ENCODE measurements at regions not wholly inside any gene's neighbourhood (a gene's known extent, or its start where the extent isn't known, plus 50 kb on each side); places are given as distances from the start of the nearest gene placed in this dataset.
"Not testable (repeated sequence)": the region's sequence is repeated elsewhere in the genome, so short reads cannot be mapped to it uniquely, and the experiment has no call there.

- DNase-seq (ENCODE audit: low read depth in 2 of 2) = not testable (repeated sequence)
Observed at GRCh38 chr5:96103829-96104228, 142.2 kb upstream of the ELL2 start.

GRCh38 chr5:96101358-96102089, 139.9 kb upstream of the ELL2 start:
- DNase-seq (ENCODE audit: low read depth in 2 of 2) = no peak

GRCh38 chr5:96097488-96097887, 135.8 kb upstream of the ELL2 start:
- DNase-seq (ENCODE audit: low read depth in 2 of 2) = not testable (repeated sequence)

GRCh38 chr5:96096724-96097123, 135.1 kb upstream of the ELL2 start:
- no peak for DNase-seq (ENCODE audit: low read depth in 2 of 2)

GRCh38 chr5:96094904-96095303, 133.3 kb upstream of the ELL2 start:
- no peak for DNase-seq (ENCODE audit: low read depth in 2 of 2)

- DNase-seq (ENCODE audit: low read depth in 2 of 2) = no peak
Observed at GRCh38 chr5:96093890-96094381, 132.3 kb upstream of the ELL2 start.

GRCh38 chr5:96093340-96093739, 131.7 kb upstream of the ELL2 start:
- no peak for DNase-seq (ENCODE audit: low read depth in 2 of 2)

- DNase-seq (ENCODE audit: low read depth in 2 of 2) = no peak
Observed at GRCh38 chr5:96091874-96092273, 130.2 kb upstream of the ELL2 start.

- DNase-seq (ENCODE audit: low read depth in 2 of 2) = no peak
Observed at GRCh38 chr5:96090215-96090614, 128.6 kb upstream of the ELL2 start.

GRCh38 chr5:96088706-96089498, 127.3 kb upstream of the ELL2 start:
- no peak for DNase-seq (ENCODE audit: low read depth in 2 of 2)

GRCh38 chr5:96087939-96088338, 126.3 kb upstream of the ELL2 start:
- no peak for DNase-seq (ENCODE audit: low read depth in 2 of 2)

GRCh38 chr5:96084874-96085506, 123.3 kb upstream of the ELL2 start:
- no peak for DNase-seq (ENCODE audit: low read depth in 2 of 2)

- DNase-seq (ENCODE audit: low read depth in 2 of 2) = peak in 1 of 2 donors; percentile 6
Observed at GRCh38 chr5:96083361-96083881, 121.8 kb upstream of the ELL2 start.

- DNase-seq (ENCODE audit: low read depth in 2 of 2) = peak in 1 of 2 donors; percentile 14
Observed at GRCh38 chr5:96081276-96081858, 119.7 kb upstream of the ELL2 start.

- peak in 1 of 2 donors; percentile 48 for DNase-seq (ENCODE audit: low read depth in 2 of 2)
Observed at GRCh38 chr5:96080557-96080956, 118.9 kb upstream of the ELL2 start.

GRCh38 chr5:96079962-96080361, 118.3 kb upstream of the ELL2 start:
- no peak for DNase-seq (ENCODE audit: low read depth in 2 of 2)

- DNase-seq (ENCODE audit: low read depth in 2 of 2) = peak in 1 of 2 donors; percentile 89
Observed at GRCh38 chr5:96079075-96079474, 117.4 kb upstream of the ELL2 start.

GRCh38 chr5:96076451-96076850, 114.8 kb upstream of the ELL2 start:
- no peak for DNase-seq (ENCODE audit: low read depth in 2 of 2)

GRCh38 chr5:96075579-96076289, 114.1 kb upstream of the ELL2 start:
- DNase-seq (ENCODE audit: low read depth in 2 of 2) = no peak

GRCh38 chr5:96074870-96075269, 113.2 kb upstream of the ELL2 start:
- no peak for DNase-seq (ENCODE audit: low read depth in 2 of 2)

- DNase-seq (ENCODE audit: low read depth in 2 of 2) = no peak
Observed at GRCh38 chr5:96074460-96074859, 112.8 kb upstream of the ELL2 start.
